ENCODE measurements at regions not wholly inside any gene's neighbourhood (a gene's known extent, or its start where the extent isn't known, plus 50 kb on each side); places are given as distances from the start of the nearest gene placed in this dataset.

- DNase-seq = no peak
- no peak for TF ChIP-seq CTCF (IDR thresholded peaks at IDR 0.05; ENCODE audit: low read depth, low read length, missing control alignments)
- Histone ChIP-seq H3K36me3 (replicated peaks) (no peaks in the 10 kb centered on the region), H3K27ac (no peak overlapping the region), H3K4me3 (ENCODE audit: low read depth, low read length) (no peak overlapping the region), H3K27me3 (replicated peaks) (no peaks in the 10 kb centered on the region)
- in situ Hi-C loops (cut with HindIII; ENCODE audit: low pct_ligation_motif_present, low sequenced_read_pairs) = no loop called here
Measured at GRCh38 chr6:66948106-66948505, 1241.1 kb upstream of the EYS start.

- DNase-seq = no peak
- H3K36me3 ChIP-seq (replicated peaks) = no peaks in the 10 kb centered on the region
- in situ Hi-C loops (cut with HindIII; ENCODE audit: low pct_ligation_motif_present, low sequenced_read_pairs) = no loop called here
- H3K27me3 ChIP-seq (replicated peaks) = no peaks in the 10 kb centered on the region
- no peak overlapping the region for H3K4me3 ChIP-seq (ENCODE audit: low read depth, low read length)
- TF ChIP-seq CTCF (IDR thresholded peaks at IDR 0.05; ENCODE audit: low read depth, low read length, missing control alignments) = no peak
- H3K27ac ChIP-seq = no peak overlapping the region
Measured at GRCh38 chr6:66940003-66940402, 1233.0 kb upstream of the EYS start.

GRCh38 chr6:66937180-66937579 lies 1230.2 kb upstream of the EYS start:
- Histone ChIP-seq H3K36me3 (replicated peaks) (no peaks in the 10 kb centered on the region), H3K27me3 (replicated peaks) (no peaks in the 10 kb centered on the region), H3K4me3 (ENCODE audit: low read depth, low read length) (no peak overlapping the region), H3K27ac (no peak overlapping the region)
- TF ChIP-seq CTCF (IDR thresholded peaks at IDR 0.05; ENCODE audit: low read depth, low read length, missing control alignments) = no peak
- DNase-seq = no peak
- in situ Hi-C loops (cut with HindIII; ENCODE audit: low pct_ligation_motif_present, low sequenced_read_pairs) = no loop called here

- H3K27me3 ChIP-seq (replicated peaks) = no peaks in the 10 kb centered on the region
- H3K36me3 ChIP-seq (replicated peaks) = no peaks in the 10 kb centered on the region
- no peak for DNase-seq
- no peak overlapping the region for H3K27ac ChIP-seq
- in situ Hi-C loops (cut with HindIII; ENCODE audit: low pct_ligation_motif_present, low sequenced_read_pairs) = no loop called here
- H3K4me3 ChIP-seq (ENCODE audit: low read depth, low read length) = no peak overlapping the region
- TF ChIP-seq CTCF (IDR thresholded peaks at IDR 0.05; ENCODE audit: low read depth, low read length, missing control alignments) = no peak
Measured at GRCh38 chr6:66935612-66936011, 1228.6 kb upstream of the EYS start.

- no peak overlapping the region for H3K4me3 ChIP-seq (ENCODE audit: low read depth, low read length)
- H3K27ac ChIP-seq = no peak overlapping the region
- no peaks in the 10 kb centered on the region for H3K36me3 ChIP-seq (replicated peaks)
- in situ Hi-C loops (cut with HindIII; ENCODE audit: low pct_ligation_motif_present, low sequenced_read_pairs) = no loop called here
- no peak for TF ChIP-seq CTCF (IDR thresholded peaks at IDR 0.05; ENCODE audit: low read depth, low read length, missing control alignments)
- H3K27me3 ChIP-seq (replicated peaks) = no peaks in the 10 kb centered on the region
- DNase-seq = no peak
Measured at GRCh38 chr6:66931787-66932186, 1224.8 kb upstream of the EYS start.

- no peaks in the 10 kb centered on the region for H3K27me3 ChIP-seq (replicated peaks)
- H3K4me3 ChIP-seq (ENCODE audit: low read depth, low read length) = no peak overlapping the region
- no peaks in the 10 kb centered on the region for H3K36me3 ChIP-seq (replicated peaks)
- no peak overlapping the region for H3K27ac ChIP-seq
- TF ChIP-seq CTCF (IDR thresholded peaks at IDR 0.05; ENCODE audit: low read depth, low read length, missing control alignments) = no peak
- DNase-seq = no peak
- in situ Hi-C loops (cut with HindIII; ENCODE audit: low pct_ligation_motif_present, low sequenced_read_pairs) = no loop called here
Measured at GRCh38 chr6:66930559-66931290, 1223.7 kb upstream of the EYS start.

Data from brain microvascular endothelial cell (primary cell).